Epithelial cell of esophagus (primary cell): ENCODE measurements at regions not wholly inside any gene's neighbourhood (a gene's known extent, or its start where the extent isn't known, plus 50 kb on each side); places are given as distances from the start of the nearest gene placed in this dataset.

Experiments used
- DNase-seq: peaks from one replicate; pipeline ENCODE4 v3.0.0; 2010; ENCODE audit warnings: low read depth
- H3K4me3 ChIP-seq: 2 replicates; pipeline ENCODE4 v1.5.1; 2011; ENCODE audit warnings: mild to moderate bottlenecking, low read length, control low read depth
- CTCF ChIP-seq: IDR thresholded peaks from 2 replicates; pipeline ENCODE4 v1.5.1; 2011; ENCODE audit warnings: low read depth, mild to moderate bottlenecking, low read length, control low read depth, inconsistent platforms; ENCODE audit not compliant: insufficient read depth; ENCODE audit errors: missing control alignments

GRCh38 chr2:195500879-195501278 is 156.1 kb upstream of the SLC39A10 start:
- TF ChIP-seq CTCF = no peak
- no peak for DNase-seq
- H3K4me3 ChIP-seq = no peak overlapping the region

- TF ChIP-seq CTCF = no peak
- DNase-seq = no peak
- H3K4me3 ChIP-seq = no peak overlapping the region
These were observed 158.1 kb upstream of the SLC39A10 start for GRCh38 chr2:195498839-195499490.

- DNase-seq = peak; percentile 63
These were observed 158.8 kb upstream of the SLC39A10 start for GRCh38 chr2:195498176-195498575.

GRCh38 chr2:195496991-195497390 is 160.0 kb upstream of the SLC39A10 start:
- no peak overlapping the region for H3K4me3 ChIP-seq
- no peak for TF ChIP-seq CTCF
- DNase-seq = no peak

More at GRCh38 chr2:195498176-195498575, 158.8 kb upstream of the SLC39A10 start:
- no peak overlapping the region for H3K4me3 ChIP-seq
- TF ChIP-seq CTCF = peak; percentile 46

GRCh38 chr2:195495966-195496365 is 161.1 kb upstream of the SLC39A10 start:
- no peak for TF ChIP-seq CTCF
- no peak overlapping the region for H3K4me3 ChIP-seq
- no peak for DNase-seq

GRCh38 chr2:195495351-195495750 is 161.7 kb upstream of the SLC39A10 start:
- H3K4me3 ChIP-seq = no peak overlapping the region
- no peak for TF ChIP-seq CTCF
- no peak for DNase-seq

GRCh38 chr2:195494451-195494850 is 162.6 kb upstream of the SLC39A10 start:
- no peak for DNase-seq
- H3K4me3 ChIP-seq = no peak overlapping the region
- TF ChIP-seq CTCF = no peak
